GM12878 (cell line): ENCODE measurements at regions not wholly inside any gene's neighbourhood (a gene's known extent, or its start where the extent isn't known, plus 50 kb on each side); places are given as distances from the start of the nearest gene placed in this dataset.
A peak's percentile ranks its signal among the peaks of the same experiment; 100 is the strongest.

Experiments used
- ATAC-seq: fragments of 200-7000 bp; cut with Tn5 transposase; 3 replicates; pipeline ENCODE4 v1.9.1; 2020; ENCODE audit warnings: mild to moderate bottlenecking, moderate library complexity
- BruUV-seq: library from RNA; stranded (reverse); fragments of 400-500 nt; replicated peaks from 2 replicates; lab custom pipeline; 2021; lab: Mats Ljungman, UMichigan
- CTCF ChIA-PET: fragments of 300-600 bp; sonication (Branson Sonifier 250); formaldehyde crosslinking; extraction: SDS; loops from one replicate; lab custom pipeline; 2021; ENCODE audit warnings: inconsistent platforms; lab: Yijun Ruan, JAX
- POLR2A ChIA-PET: fragments of 350-600 bp; formaldehyde crosslinking; extraction: SDS; loops from one replicate; lab custom pipeline; 2021; ENCODE audit warnings: inconsistent platforms; lab: Charles Lee
- RAD21 ChIA-PET: fragments of 300-600 bp; sonication (Branson Sonifier 250); formaldehyde crosslinking; loops from one replicate; lab custom pipeline; 2023; ENCODE audit warnings: antibody characterized with exemption; ENCODE audit not compliant: unreplicated experiment; lab: Charles Lee
- SMC1A ChIA-PET: fragments of 300-600 bp; sonication (Branson Sonifier 250); formaldehyde crosslinking; loops from one replicate; lab custom pipeline; 2023; ENCODE audit not compliant: unreplicated experiment, uncharacterized antibody; lab: Charles Lee
- DNase-seq: peaks from one replicate; pipeline ENCODE4 v3.0.0-alpha.2; 2011; ENCODE audit warnings: low read depth, low spot score
- FAIRE-seq: peaks from 3 replicates; lab custom pipeline; 2011; peaks lifted over from hg19 to GRCh38; lab: Jason Lieb, UNC
- H2AFZ ChIP-seq: 2 replicates; pipeline ENCODE4 v1.6.0; 2011; ENCODE audit warnings: low read depth, low read length, control low read depth; ENCODE audit not compliant: control insufficient read depth
- H3K27ac ChIP-seq: 2 replicates; pipeline ENCODE4 v1.5.1; 2011; ENCODE audit warnings: control low read depth; ENCODE audit not compliant: control insufficient read depth, insufficient read depth
- H3K27me3 ChIP-seq, 2 experiments: replicated peaks in 1 of 2; 2 replicates each; pipeline versions ENCODE4 v1.6.0 to v1.6.1; 2011; ENCODE audit warnings: low read length in 1 of 2; ENCODE audit not compliant: control insufficient read depth in 2 of 2, insufficient read depth in 2 of 2
- H3K36me3 ChIP-seq, 2 experiments: 2 replicates each; pipeline ENCODE4 v1.5.1; 2011; ENCODE audit warnings: low read length in 1 of 2; ENCODE audit not compliant: control insufficient read depth in 2 of 2, insufficient read depth in 2 of 2
- H3K4me1 ChIP-seq: 2 replicates; pipeline ENCODE4 v1.6.1; 2011; ENCODE audit warnings: mild to moderate bottlenecking, low read length, moderate library complexity, mixed read lengths; ENCODE audit not compliant: control insufficient read depth, insufficient read depth
- H3K4me2 ChIP-seq: 2 replicates; pipeline ENCODE4 v1.6.0; 2011; ENCODE audit warnings: control low read depth; ENCODE audit not compliant: control insufficient read depth, insufficient read depth
- H3K4me3 ChIP-seq: fragments of 200-600 bp; sonication (generic); 2 replicates; pipeline ENCODE4 v1.5.1; 2016
- H3K79me2 ChIP-seq: 2 replicates; pipeline ENCODE4 v1.6.0; 2011; ENCODE audit warnings: low read length; ENCODE audit not compliant: control insufficient read depth, insufficient read depth
- H3K9ac ChIP-seq: 2 replicates; pipeline ENCODE4 v1.8.0; 2011; ENCODE audit warnings: low read length, control low read depth, mixed read lengths; ENCODE audit not compliant: control insufficient read depth, insufficient read depth
- H3K9me3 ChIP-seq: replicated peaks from 3 replicates; pipeline ENCODE4 v1.5.1; 2011; ENCODE audit warnings: mild to moderate bottlenecking, low read length; ENCODE audit not compliant: control insufficient read depth, insufficient read depth
- H4K20me1 ChIP-seq: 2 replicates; pipeline ENCODE4 v1.6.0; 2011; ENCODE audit not compliant: control insufficient read depth, insufficient read depth
- CBX3 ChIP-seq: fragments of 200-600 bp; sonication (generic); IDR thresholded peaks from 2 replicates; pipeline ENCODE4 v1.6.1; 2016; ENCODE audit warnings: low read depth, borderline replicate concordance
- E2F8 ChIP-seq: fragments of 450-650 bp; IDR thresholded peaks from 2 replicates; pipeline ENCODE4 v1.6.1; 2018; ENCODE audit warnings: mild to moderate bottlenecking, low read depth, moderate library complexity; ENCODE audit not compliant: partially characterized antibody
- ETV6 ChIP-seq, 2 experiments: fragments of 450-650 bp in 1 of 2; IDR thresholded peaks in 1 of 2; conservative IDR thresholded peaks in 1 of 2; 2 replicates each; pipeline ENCODE4 v1.6.1; 2014; ENCODE audit warnings: antibody characterized with exemption in 1 of 2, borderline replicate concordance in 1 of 2, low read depth in 1 of 2, mild to moderate bottlenecking in 1 of 2, moderate library complexity in 1 of 2
- LARP7 ChIP-seq: fragments of 450-650 bp; IDR thresholded peaks from 2 replicates; pipeline ENCODE4 v1.6.1; 2017; ENCODE audit warnings: mild to moderate bottlenecking
- MTA3 ChIP-seq: IDR thresholded peaks from 2 replicates; pipeline ENCODE4 v1.6.1; 2012; ENCODE audit warnings: low read length, inconsistent platforms, borderline replicate concordance
- MXI1 ChIP-seq: fragments of 150-350 bp; IDR thresholded peaks from 2 replicates; pipeline ENCODE4 v1.6.1; 2011; ENCODE audit warnings: low read depth, mild to moderate bottlenecking, inconsistent platforms, low read length, improper control_type of control experiment
- RAD21 ChIP-seq: IDR thresholded peaks from 2 replicates; pipeline ENCODE4 v1.6.1; 2011; ENCODE audit warnings: mild to moderate bottlenecking, low read depth, low read length, moderate library complexity; ENCODE audit not compliant: insufficient read depth
- RAD51 ChIP-seq: fragments of 450-650 bp; IDR thresholded peaks from 2 replicates; pipeline ENCODE4 v1.6.1; 2016; ENCODE audit warnings: moderate library complexity, mild to moderate bottlenecking, inconsistent platforms
- SIX5 ChIP-seq: IDR thresholded peaks from 2 replicates; pipeline ENCODE4 v1.6.1; 2011; ENCODE audit warnings: mild to moderate bottlenecking, low read depth, low read length, moderate library complexity; ENCODE audit not compliant: severe bottlenecking
- SREBF1 ChIP-seq: IDR thresholded peaks from 2 replicates; pipeline ENCODE4 v1.6.1; 2012; ENCODE audit warnings: mild to moderate bottlenecking, low read length
- STAT1 ChIP-seq: fragments of 450-650 bp; conservative IDR thresholded peaks from 2 replicates; pipeline ENCODE4 v1.6.1; 2014; ENCODE audit warnings: antibody characterized with exemption, mild to moderate bottlenecking
- TAF1 ChIP-seq: IDR thresholded peaks from 2 replicates; pipeline ENCODE4 v1.6.1; 2011; ENCODE audit warnings: mild to moderate bottlenecking, low read depth, low read length, borderline replicate concordance
- ZNF274 ChIP-seq: IDR thresholded peaks from one replicate; pipeline ENCODE4 v1.8.0; 2011; ENCODE audit not compliant: insufficient read length, insufficient read depth
- WGBS: methylation state at CpG from one replicate; pipeline ENCODE4 v1.1.6; 2016; ENCODE audit warnings: low lambda C conversion rate; ENCODE audit not compliant: insufficient replicate concordance, insufficient coverage; ENCODE audit errors: missing lambda C conversion rate; 5-methylcytosine and 5-hydroxymethylcytosine counted together
- in situ Hi-C: fragments of 300-500 bp; cut with MboI; formaldehyde crosslinking; loops from 9 replicates; pipeline ENCODE4 v1.14.3; 2018; ENCODE audit warnings: mixed read lengths
- intact Hi-C: fragments of 100-400 bp; cut with micrococcal nuclease; formaldehyde crosslinking; loops from one replicate; pipeline ENCODE4 v1.14.2; 2022; ENCODE audit not compliant: unreplicated experiment
- TF ChIP-seq, protein P1 (sequence below): fragments of 450-650 bp; IDR thresholded peaks from 2 replicates; pipeline ENCODE4 v1.6.1; 2017; ENCODE audit warnings: mild to moderate bottlenecking, low read depth, inconsistent platforms; ENCODE audit not compliant: poor library complexity, severe bottlenecking
- TF ChIP-seq, protein P2 (sequence below): fragments of 450-650 bp; conservative IDR thresholded peaks from 2 replicates; pipeline ENCODE4 v1.6.1; 2017; ENCODE audit warnings: mild to moderate bottlenecking, moderate library complexity
- TF ChIP-seq, protein P3 (sequence below): fragments of 450-650 bp; IDR thresholded peaks from 2 replicates; pipeline ENCODE4 v1.6.1; 2017; ENCODE audit warnings: mild to moderate bottlenecking

DNA sequence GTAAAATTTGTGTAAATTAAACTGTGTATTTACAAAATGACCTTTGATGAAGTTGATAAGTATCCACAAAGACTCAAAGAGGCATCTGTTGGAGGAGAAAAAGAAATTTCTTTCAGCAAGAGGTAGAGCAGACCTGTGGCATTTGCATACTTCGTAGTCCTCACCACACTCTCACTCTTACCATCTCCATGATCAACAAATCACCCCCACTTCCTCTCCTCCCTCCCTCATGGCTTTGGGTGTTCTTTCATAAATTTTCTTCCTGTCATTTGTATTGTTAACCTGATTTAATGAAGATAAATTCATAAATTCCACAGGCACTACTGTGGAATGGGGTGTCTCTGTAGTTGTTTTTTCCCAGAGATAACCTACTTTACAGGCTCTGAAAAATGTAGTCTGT lies 366.5 kb downstream of the ZNF674 start:
- ATAC-seq = peak; percentile 41; the same call in 1 of the 3 replicates
- no peaks in the 10 kb centered on the region for H4K20me1 ChIP-seq
- H3K36me3 ChIP-seq = no peaks in the 10 kb centered on the region
- H2AFZ ChIP-seq = no peak overlapping the region
- no peak overlapping the region for H3K4me2 ChIP-seq
- TF ChIP-seq TAF1 (no peak), SREBF1 (no peak), STAT1 (no peak), SIX5 (no peak), LARP7 (no peak), CBX3 (no peak), RAD21 (no peak), MTA3 (no peak), RAD51 (no peak), MXI1 (no peak), ZNF274 (no peak), E2F8 (no peak), ETV6 (conservative IDR thresholded peaks at IDR 0.05 in 1 of 2, IDR thresholded peaks at IDR 0.05 in 1 of 2; ENCODE audit: borderline replicate concordance in 1 of 2, low read depth in 1 of 2) (no peak)
- TF ChIP-seq, protein P1, sequence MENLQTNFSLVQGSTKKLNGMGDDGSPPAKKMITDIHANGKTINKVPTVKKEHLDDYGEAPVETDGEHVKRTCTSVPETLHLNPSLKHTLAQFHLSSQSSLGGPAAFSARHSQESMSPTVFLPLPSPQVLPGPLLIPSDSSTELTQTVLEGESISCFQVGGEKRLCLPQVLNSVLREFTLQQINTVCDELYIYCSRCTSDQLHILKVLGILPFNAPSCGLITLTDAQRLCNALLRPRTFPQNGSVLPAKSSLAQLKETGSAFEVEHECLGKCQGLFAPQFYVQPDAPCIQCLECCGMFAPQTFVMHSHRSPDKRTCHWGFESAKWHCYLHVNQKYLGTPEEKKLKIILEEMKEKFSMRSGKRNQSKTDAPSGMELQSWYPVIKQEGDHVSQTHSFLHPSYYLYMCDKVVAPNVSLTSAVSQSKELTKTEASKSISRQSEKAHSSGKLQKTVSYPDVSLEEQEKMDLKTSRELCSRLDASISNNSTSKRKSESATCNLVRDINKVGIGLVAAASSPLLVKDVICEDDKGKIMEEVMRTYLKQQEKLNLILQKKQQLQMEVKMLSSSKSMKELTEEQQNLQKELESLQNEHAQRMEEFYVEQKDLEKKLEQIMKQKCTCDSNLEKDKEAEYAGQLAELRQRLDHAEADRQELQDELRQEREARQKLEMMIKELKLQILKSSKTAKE = no peak
- TF ChIP-seq, protein P2, sequence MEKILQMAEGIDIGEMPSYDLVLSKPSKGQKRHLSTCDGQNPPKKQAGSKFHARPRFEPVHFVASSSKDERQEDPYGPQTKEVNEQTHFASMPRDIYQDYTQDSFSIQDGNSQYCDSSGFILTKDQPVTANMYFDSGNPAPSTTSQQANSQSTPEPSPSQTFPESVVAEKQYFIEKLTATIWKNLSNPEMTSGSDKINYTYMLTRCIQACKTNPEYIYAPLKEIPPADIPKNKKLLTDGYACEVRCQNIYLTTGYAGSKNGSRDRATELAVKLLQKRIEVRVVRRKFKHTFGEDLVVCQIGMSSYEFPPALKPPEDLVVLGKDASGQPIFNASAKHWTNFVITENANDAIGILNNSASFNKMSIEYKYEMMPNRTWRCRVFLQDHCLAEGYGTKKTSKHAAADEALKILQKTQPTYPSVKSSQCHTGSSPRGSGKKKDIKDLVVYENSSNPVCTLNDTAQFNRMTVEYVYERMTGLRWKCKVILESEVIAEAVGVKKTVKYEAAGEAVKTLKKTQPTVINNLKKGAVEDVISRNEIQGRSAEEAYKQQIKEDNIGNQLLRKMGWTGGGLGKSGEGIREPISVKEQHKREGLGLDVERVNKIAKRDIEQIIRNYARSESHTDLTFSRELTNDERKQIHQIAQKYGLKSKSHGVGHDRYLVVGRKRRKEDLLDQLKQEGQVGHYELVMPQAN = no peak
- TF ChIP-seq, protein P3, sequence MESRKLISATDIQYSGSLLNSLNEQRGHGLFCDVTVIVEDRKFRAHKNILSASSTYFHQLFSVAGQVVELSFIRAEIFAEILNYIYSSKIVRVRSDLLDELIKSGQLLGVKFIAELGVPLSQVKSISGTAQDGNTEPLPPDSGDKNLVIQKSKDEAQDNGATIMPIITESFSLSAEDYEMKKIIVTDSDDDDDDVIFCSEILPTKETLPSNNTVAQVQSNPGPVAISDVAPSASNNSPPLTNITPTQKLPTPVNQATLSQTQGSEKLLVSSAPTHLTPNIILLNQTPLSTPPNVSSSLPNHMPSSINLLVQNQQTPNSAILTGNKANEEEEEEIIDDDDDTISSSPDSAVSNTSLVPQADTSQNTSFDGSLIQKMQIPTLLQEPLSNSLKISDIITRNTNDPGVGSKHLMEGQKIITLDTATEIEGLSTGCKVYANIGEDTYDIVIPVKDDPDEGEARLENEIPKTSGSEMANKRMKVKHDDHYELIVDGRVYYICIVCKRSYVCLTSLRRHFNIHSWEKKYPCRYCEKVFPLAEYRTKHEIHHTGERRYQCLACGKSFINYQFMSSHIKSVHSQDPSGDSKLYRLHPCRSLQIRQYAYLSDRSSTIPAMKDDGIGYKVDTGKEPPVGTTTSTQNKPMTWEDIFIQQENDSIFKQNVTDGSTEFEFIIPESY = no peak
- TF ChIP-seq, all 136 proteins: peak for 0
- no peak overlapping the region for H3K27ac ChIP-seq
- in situ Hi-C loops = no loop called here
- no peaks in the 10 kb centered on the region for H3K4me1 ChIP-seq
- no peaks in the 10 kb centered on the region for H3K27me3 ChIP-seq
- ChIA-PET CTCF (no interaction called here), POLR2A (no interaction called here), RAD21 (no interaction called here), SMC1A (no interaction called here)
- no TSS peak for BruUV-seq
- no peaks in the 10 kb centered on the region; the same call in 2 of the 3 replicates for H3K9me3 ChIP-seq
- 0% methylated on average over 1 of the region's 1 CpG for WGBS
- DNase-seq (peak; percentile 1), FAIRE-seq (no peak)
- no peak overlapping the region for H3K9ac ChIP-seq
- H3K79me2 ChIP-seq = no peaks in the 10 kb centered on the region
- intact Hi-C loops = no loop called here
- no peak overlapping the region for H3K4me3 ChIP-seq
